ENCODE measurements at regions not wholly inside any gene's neighbourhood (a gene's known extent, or its start where the extent isn't known, plus 50 kb on each side); places are given as distances from the start of the nearest gene placed in this dataset.

- no peak for DNase-seq (ENCODE audit: low spot score)
- no peak overlapping the region for H3K27ac ChIP-seq
- H3K4me3 ChIP-seq, result no peak overlapping the region
- TF ChIP-seq CTCF (IDR thresholded peaks at IDR 0.05), result no peak
These were observed 114.1 kb downstream of the SLC16A9 start for GRCh38 chr10:59595593-59595992.

GRCh38 chr10:59593768-59594167 is 115.9 kb downstream of the SLC16A9 start:
- no peak for DNase-seq (ENCODE audit: low spot score)
- Histone ChIP-seq H3K27ac (no peak overlapping the region), H3K4me3 (no peak overlapping the region)
- no peak for TF ChIP-seq CTCF (IDR thresholded peaks at IDR 0.05)

GRCh38 chr10:59589796-59590195 is 119.9 kb downstream of the SLC16A9 start:
- DNase-seq (ENCODE audit: low spot score), result no peak
- TF ChIP-seq CTCF (IDR thresholded peaks at IDR 0.05), result no peak
- no peak overlapping the region for H3K27ac ChIP-seq
- no peak overlapping the region for H3K4me3 ChIP-seq

- no peak for DNase-seq (ENCODE audit: low spot score)
- no peak for TF ChIP-seq CTCF (IDR thresholded peaks at IDR 0.05)
- Histone ChIP-seq H3K27ac (no peak overlapping the region), H3K4me3 (no peak overlapping the region)
These were observed 120.9 kb downstream of the SLC16A9 start for GRCh38 chr10:59588791-59589190.

GRCh38 chr10:59587756-59588140 is 121.9 kb downstream of the SLC16A9 start:
- TF ChIP-seq CTCF (IDR thresholded peaks at IDR 0.05), result no peak
- no peak for DNase-seq (ENCODE audit: low spot score)
- Histone ChIP-seq H3K4me3 (no peak overlapping the region), H3K27ac (no peak overlapping the region)

- Histone ChIP-seq H3K4me3 (no peak overlapping the region), H3K27ac (no peak overlapping the region)
- no peak for DNase-seq (ENCODE audit: low spot score)
- TF ChIP-seq CTCF (IDR thresholded peaks at IDR 0.05), result no peak
These were observed 122.4 kb downstream of the SLC16A9 start for GRCh38 chr10:59587083-59587755.

- Histone ChIP-seq H3K27ac (no peak overlapping the region), H3K4me3 (no peak overlapping the region)
- TF ChIP-seq CTCF (IDR thresholded peaks at IDR 0.05), result no peak
- DNase-seq (ENCODE audit: low spot score), result no peak
These were observed 123.2 kb downstream of the SLC16A9 start for GRCh38 chr10:59586407-59586891.
